ENCODE measurements at regions not wholly inside any gene's neighbourhood (a gene's known extent, or its start where the extent isn't known, plus 50 kb on each side); places are given as distances from the start of the nearest gene placed in this dataset.

GRCh38 chr17:62130739-62131138, 65.7 kb upstream of the MED13 start:
- no peaks in the 10 kb centered on the region for H3K36me3 ChIP-seq (ENCODE audit: insufficient read depth, low read length, poor library complexity, severe bottlenecking)
- H3K27me3 ChIP-seq (replicated peaks; ENCODE audit: insufficient read depth, low read depth, low read length, poor library complexity) = no peaks in the 10 kb centered on the region
- POLR2A ChIA-PET (ENCODE audit: low non-redundant PET) = no interaction called here
- TF ChIP-seq CTCF (conservative IDR thresholded peaks at IDR 0.05; ENCODE audit: low read depth, low read length) (no peak), EZH2 (IDR thresholded peaks at IDR 0.05; ENCODE audit: borderline replicate concordance, low read depth, low read length, poor library complexity, severe bottlenecking) (no peak)
- no peak overlapping the region for H3K27ac ChIP-seq (ENCODE audit: low read depth, low read length, poor library complexity, severe bottlenecking)
- H3K4me3 ChIP-seq (ENCODE audit: low read depth, low read length, poor library complexity, severe bottlenecking) = no peak overlapping the region
- no peaks in the 10 kb centered on the region for H3K4me1 ChIP-seq (ENCODE audit: insufficient read depth, low read length, poor library complexity, severe bottlenecking)
- CTCF ChIA-PET = no interaction called here
- intact Hi-C loops (cut with micrococcal nuclease; ENCODE audit: unreplicated experiment) = no loop called here
- H3K9me3 ChIP-seq (ENCODE audit: low read depth, low read length, poor library complexity, severe bottlenecking) = no peaks in the 10 kb centered on the region
- no peak for DNase-seq (ENCODE audit: low spot score)
- no TSS peak for BruUV-seq (replicated peaks)

GRCh38 chr17:62126292-62126691, 61.2 kb upstream of the MED13 start:
- H3K27ac ChIP-seq (ENCODE audit: low read depth, low read length, poor library complexity, severe bottlenecking) = no peak overlapping the region
- no peak for DNase-seq (ENCODE audit: low spot score)
- H3K9me3 ChIP-seq (ENCODE audit: low read depth, low read length, poor library complexity, severe bottlenecking) = no peaks in the 10 kb centered on the region
- H3K27me3 ChIP-seq (replicated peaks; ENCODE audit: insufficient read depth, low read depth, low read length, poor library complexity) = no peaks in the 10 kb centered on the region
- no peak for TF ChIP-seq CTCF (conservative IDR thresholded peaks at IDR 0.05; ENCODE audit: low read depth, low read length)
- TF ChIP-seq EZH2 (IDR thresholded peaks at IDR 0.05; ENCODE audit: borderline replicate concordance, low read depth, low read length, poor library complexity, severe bottlenecking) = no peak
- ChIA-PET POLR2A (ENCODE audit: low non-redundant PET) (interaction anchor here (0.6 kb wide), 1 partner anchor 29 kb away, joined by 16 read pairs; no protein-coding TSS in a partner anchor), CTCF (no interaction called here)
- BruUV-seq (replicated peaks) = no TSS peak
- peaks cover 2% of the 10 kb centered on the region for H3K4me1 ChIP-seq (ENCODE audit: insufficient read depth, low read length, poor library complexity, severe bottlenecking)
- no peak overlapping the region for H3K4me3 ChIP-seq (ENCODE audit: low read depth, low read length, poor library complexity, severe bottlenecking)
- no peaks in the 10 kb centered on the region for H3K36me3 ChIP-seq (ENCODE audit: insufficient read depth, low read length, poor library complexity, severe bottlenecking)
- intact Hi-C loops (cut with micrococcal nuclease; ENCODE audit: unreplicated experiment) = no loop called here

GRCh38 chr17:62125307-62125706, 60.2 kb upstream of the MED13 start:
- H3K27ac ChIP-seq (ENCODE audit: low read depth, low read length, poor library complexity, severe bottlenecking) = no peak overlapping the region
- intact Hi-C loops (cut with micrococcal nuclease; ENCODE audit: unreplicated experiment) = no loop called here
- POLR2A ChIA-PET (ENCODE audit: low non-redundant PET) = no interaction called here
- CTCF ChIA-PET = no interaction called here
- no TSS peak for BruUV-seq (replicated peaks)
- TF ChIP-seq EZH2 (IDR thresholded peaks at IDR 0.05; ENCODE audit: borderline replicate concordance, low read depth, low read length, poor library complexity, severe bottlenecking) = no peak
- TF ChIP-seq CTCF (conservative IDR thresholded peaks at IDR 0.05; ENCODE audit: low read depth, low read length) = no peak
- no peaks in the 10 kb centered on the region for H3K36me3 ChIP-seq (ENCODE audit: insufficient read depth, low read length, poor library complexity, severe bottlenecking)
- no peaks in the 10 kb centered on the region for H3K27me3 ChIP-seq (replicated peaks; ENCODE audit: insufficient read depth, low read depth, low read length, poor library complexity)
- H3K4me3 ChIP-seq (ENCODE audit: low read depth, low read length, poor library complexity, severe bottlenecking) = no peak overlapping the region
- peaks cover 7% of the 10 kb centered on the region for H3K4me1 ChIP-seq (ENCODE audit: insufficient read depth, low read length, poor library complexity, severe bottlenecking)
- DNase-seq (ENCODE audit: low spot score) = no peak
- H3K9me3 ChIP-seq (ENCODE audit: low read depth, low read length, poor library complexity, severe bottlenecking) = no peaks in the 10 kb centered on the region
